Tibial nerve (tissue), 4 donors: ENCODE measurements at regions not wholly inside any gene's neighbourhood (a gene's known extent, or its start where the extent isn't known, plus 50 kb on each side); places are given as distances from the start of the nearest gene placed in this dataset.

Source experiments
- DNase-seq, 2 donors: peaks; one replicate each; pipeline ENCODE4 v3.0.0-alpha.2; 2019; ENCODE audit warnings: low spot score in 2 of 2
- H3K27ac ChIP-seq, 4 donors: fragments of 200-600 bp; sonication (generic) in 3 of 4; one replicate each; pipeline ENCODE4 v1.5.1; 2017 to 2019; ENCODE audit warnings: mild to moderate bottlenecking in 1 of 4
- H3K27me3 ChIP-seq, 2 donors: fragments of 200-600 bp; sonication (generic) in 1 of 2; one replicate each; pipeline versions ENCODE4 v1.5.1 to v1.6.0; 2017 to 2019
- H3K36me3 ChIP-seq, 3 donors: fragments of 200-600 bp; sonication (generic); one replicate each; pipeline ENCODE4 v1.5.1; 2018 to 2019
- H3K4me1 ChIP-seq, 4 donors: fragments of 200-600 bp; sonication (generic) in 3 of 4; one replicate each; pipeline ENCODE4 v1.5.1; 2017 to 2019
- H3K4me3 ChIP-seq, 4 donors: fragments of 200-600 bp; sonication (generic) in 3 of 4; one replicate each; pipeline ENCODE4 v1.5.1; 2017 to 2019; ENCODE audit warnings: mild to moderate bottlenecking in 1 of 4, moderate library complexity in 1 of 4
- H3K9me3 ChIP-seq, 4 donors: fragments of 200-600 bp; sonication (generic) in 3 of 4; one replicate each; pipeline ENCODE4 v1.5.1; 2017 to 2019
- CTCF ChIP-seq, 5 experiments: fragments of 200-600 bp in 3 of 5; fragments of 450-650 bp in 2 of 5; sonication (generic) in 3 of 5; IDR thresholded peaks; one replicate each; pipeline ENCODE4 v1.5.1; 2016 to 2019; ENCODE audit warnings: antibody characterized with exemption in 5 of 5, mild to moderate bottlenecking in 3 of 5, moderate library complexity in 2 of 5
- EP300 ChIP-seq, 2 donors: sonication (generic); formaldehyde crosslinking; IDR thresholded peaks; one replicate each; pipeline ENCODE4 v1.6.1; 2017; ENCODE audit warnings: antibody characterized with exemption in 2 of 2, mild to moderate bottlenecking in 1 of 2
- POLR2A ChIP-seq, 2 donors: fragments of 450-650 bp; IDR thresholded peaks; one replicate each; pipeline ENCODE4 v1.6.1; 2017; ENCODE audit warnings: antibody characterized with exemption in 2 of 2, mild to moderate bottlenecking in 2 of 2, moderate library complexity in 2 of 2
- WGBS, 2 donors: methylation state at CpG; one replicate each; pipeline ENCODE4 v1.1.5; 2018; 5-methylcytosine and 5-hydroxymethylcytosine counted together

DNA sequence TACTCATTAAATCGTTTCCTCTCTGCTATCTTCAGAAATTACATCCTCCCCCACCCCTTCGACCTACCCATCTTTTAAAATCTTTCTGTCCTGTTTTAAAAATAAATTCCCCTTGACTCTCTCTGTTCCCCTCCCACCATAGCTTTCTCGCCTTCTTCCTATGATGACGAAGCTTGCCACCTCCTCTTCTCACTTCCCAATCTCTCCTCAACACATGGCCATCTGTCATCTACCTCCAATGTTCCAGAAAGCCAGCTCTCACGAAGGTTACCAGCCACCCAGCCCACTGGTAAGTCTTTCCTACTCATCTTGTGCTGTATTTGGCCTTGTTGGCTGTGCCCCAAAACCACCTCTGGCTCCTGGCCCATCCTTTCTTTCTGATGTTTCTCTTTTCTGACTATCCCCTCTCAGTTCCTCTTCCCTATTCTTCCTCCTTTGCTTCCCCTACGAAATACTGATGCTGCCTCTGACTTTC lies 346.3 kb downstream of the ENC1 start:
- Histone ChIP-seq H3K4me1 (peaks cover 0 to 11% (median 2%) of the 10 kb centered on the region in 4 donors), H3K4me3 (no peak overlapping the region), H3K27me3 (no peaks in the 10 kb centered on the region), H3K27ac (no peak overlapping the region), H3K36me3 (no peaks in the 10 kb centered on the region), H3K9me3 (no peaks in the 10 kb centered on the region)
- 64 to 78% methylated on average over 6 of the region's 6 CpGs for WGBS, 2 donors
- peak; percentile 17 to 46 for DNase-seq
- TF ChIP-seq POLR2A (IDR thresholded peaks at IDR 0.05) (no peak), EP300 (IDR thresholded peaks at IDR 0.05) (no peak), CTCF (IDR thresholded peaks at IDR 0.05) (no peak)

GRCh38 chr5:74293182-74293581 lies 347.3 kb downstream of the ENC1 start:
- Histone ChIP-seq H3K9me3 (no peaks in the 10 kb centered on the region), H3K27me3 (no peaks in the 10 kb centered on the region), H3K4me3 (no peak overlapping the region), H3K27ac (no peak overlapping the region), H3K4me1 (peaks cover 0 to 19% (median 2%) of the 10 kb centered on the region in 4 donors), H3K36me3 (no peaks in the 10 kb centered on the region)
- no peak for DNase-seq
- no peak for TF ChIP-seq EP300 (IDR thresholded peaks at IDR 0.05)
- TF ChIP-seq CTCF (IDR thresholded peaks at IDR 0.05) = no peak
- TF ChIP-seq POLR2A (IDR thresholded peaks at IDR 0.05) = no peak
- WGBS, 2 donors = 90 to 93% methylated on average over 5 of the region's 5 CpGs

- DNase-seq = no peak
- peaks cover 0 to 11% (median 2%) of the 10 kb centered on the region in 4 donors for H3K4me1 ChIP-seq
- 52 to 63% methylated on average over 1 of the region's 1 CpG for WGBS, 2 donors
Measured at GRCh38 chr5:74290634-74291241, 349.8 kb downstream of the ENC1 start.

GRCh38 chr5:74289691-74290090 lies 350.8 kb downstream of the ENC1 start:
- DNase-seq = no peak
- WGBS, 2 donors = 55 to 69% methylated on average over 1 of the region's 1 CpG
- no peak for TF ChIP-seq EP300 (IDR thresholded peaks at IDR 0.05)
- no peak for TF ChIP-seq POLR2A (IDR thresholded peaks at IDR 0.05)
- no peak for TF ChIP-seq CTCF (IDR thresholded peaks at IDR 0.05)

More at GRCh38 chr5:74290634-74291241, 349.8 kb downstream of the ENC1 start:
- no peak overlapping the region for H3K4me3 ChIP-seq
- H3K27me3 ChIP-seq = no peaks in the 10 kb centered on the region
- TF ChIP-seq CTCF (IDR thresholded peaks at IDR 0.05) (no peak), EP300 (IDR thresholded peaks at IDR 0.05) (no peak), POLR2A (IDR thresholded peaks at IDR 0.05) (no peak)
- no peak overlapping the region for H3K27ac ChIP-seq
- no peaks in the 10 kb centered on the region for H3K9me3 ChIP-seq
- H3K36me3 ChIP-seq = no peaks in the 10 kb centered on the region

DNA sequence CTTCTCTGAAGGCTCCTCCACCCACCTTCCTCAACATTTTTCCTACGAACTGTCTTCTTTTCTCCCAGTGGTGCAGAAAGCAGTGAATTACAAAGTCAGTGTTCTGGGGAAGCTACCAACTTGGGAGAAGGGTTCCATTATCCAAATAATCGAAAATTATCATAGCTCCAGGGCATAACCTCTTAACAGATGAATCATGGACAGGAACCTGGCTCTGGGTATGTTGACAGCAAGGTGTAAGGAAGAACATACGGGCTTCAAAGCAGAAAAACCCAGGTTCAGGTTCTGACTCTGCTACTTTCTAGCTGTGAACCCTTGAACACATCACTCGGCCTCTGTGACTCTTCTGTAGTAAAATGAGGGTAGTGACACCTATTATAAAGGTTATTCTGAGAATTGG lies 351.3 kb downstream of the ENC1 start:
- Histone ChIP-seq H3K4me3 (no peak overlapping the region), H3K4me1 (peaks cover 0 to 11% (median 2%) of the 10 kb centered on the region in 4 donors), H3K9me3 (no peaks in the 10 kb centered on the region), H3K27ac (peak overlapping the region in 3 of 4 donors; percentile 5 to 74 (median 49)), H3K27me3 (no peaks in the 10 kb centered on the region), H3K36me3 (no peaks in the 10 kb centered on the region)
- no peak for TF ChIP-seq POLR2A (IDR thresholded peaks at IDR 0.05)
- no peak for DNase-seq
- 83 to 89% methylated on average over 4 of the region's 4 CpGs for WGBS, 2 donors

More at GRCh38 chr5:74289691-74290090, 350.8 kb downstream of the ENC1 start:
- H3K4me1 ChIP-seq = peaks cover 0 to 11% (median 2%) of the 10 kb centered on the region in 4 donors
- no peak overlapping the region for H3K4me3 ChIP-seq
- H3K36me3 ChIP-seq = no peaks in the 10 kb centered on the region
- no peaks in the 10 kb centered on the region for H3K9me3 ChIP-seq
- peak overlapping the region in 2 of 4 donors; percentile 49 to 74 for H3K27ac ChIP-seq
- no peaks in the 10 kb centered on the region for H3K27me3 ChIP-seq
